GM20431 (cell line): ENCODE measurements at regions not wholly inside any gene's neighbourhood (a gene's known extent, or its start where the extent isn't known, plus 50 kb on each side); places are given as distances from the start of the nearest gene placed in this dataset.

Experiments used
- in situ Hi-C: fragments of 300-500 bp; cut with MseI, MboI; formaldehyde crosslinking; loops from one replicate; pipeline ENCODE4 v1.15.0; 2020; ENCODE audit warnings: low sequenced_read_pairs; ENCODE audit not compliant: unreplicated experiment

DNA sequence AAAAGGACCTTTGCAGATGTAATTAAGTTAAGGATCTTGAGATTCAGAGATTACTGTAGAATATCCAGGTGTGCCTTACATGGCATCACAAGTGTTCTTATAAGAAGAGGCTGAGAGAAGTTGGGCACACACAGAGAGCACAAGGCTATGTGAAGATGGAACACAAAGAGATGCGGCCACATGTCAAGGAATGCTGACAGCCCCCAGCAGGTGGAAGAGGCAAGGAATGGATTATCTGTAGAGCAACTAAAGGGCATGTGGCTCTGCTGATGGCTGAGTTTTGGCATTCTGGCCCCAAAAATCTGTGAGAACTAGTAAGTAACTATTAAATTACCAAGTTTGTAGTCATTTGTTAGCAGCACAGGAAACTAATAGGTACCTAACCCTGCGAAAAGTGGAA lies 640.7 kb upstream of the PCDH15 start:
- in situ Hi-C loops, result no loop called here

DNA sequence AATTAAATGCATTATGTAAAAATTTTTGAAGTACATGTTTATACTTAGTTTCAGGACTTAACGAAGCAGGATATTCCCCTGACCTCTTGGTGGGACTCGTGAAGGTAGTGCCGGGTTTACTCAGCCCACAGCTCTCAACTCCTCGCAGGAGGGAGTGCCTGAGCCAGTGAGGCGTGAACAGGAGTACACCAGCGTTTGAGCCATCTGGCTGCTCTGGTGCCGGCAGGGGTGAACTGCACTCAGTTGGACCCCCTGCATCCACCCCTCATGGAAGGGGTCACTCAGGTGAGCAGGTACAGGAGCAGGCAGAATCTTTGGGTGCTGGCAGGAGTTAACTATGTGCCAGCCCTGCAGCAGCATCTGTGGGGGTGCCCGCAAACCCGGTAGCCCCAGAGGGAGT lies 625.1 kb upstream of the PCDH15 start:
- in situ Hi-C loops, result no loop called here

DNA sequence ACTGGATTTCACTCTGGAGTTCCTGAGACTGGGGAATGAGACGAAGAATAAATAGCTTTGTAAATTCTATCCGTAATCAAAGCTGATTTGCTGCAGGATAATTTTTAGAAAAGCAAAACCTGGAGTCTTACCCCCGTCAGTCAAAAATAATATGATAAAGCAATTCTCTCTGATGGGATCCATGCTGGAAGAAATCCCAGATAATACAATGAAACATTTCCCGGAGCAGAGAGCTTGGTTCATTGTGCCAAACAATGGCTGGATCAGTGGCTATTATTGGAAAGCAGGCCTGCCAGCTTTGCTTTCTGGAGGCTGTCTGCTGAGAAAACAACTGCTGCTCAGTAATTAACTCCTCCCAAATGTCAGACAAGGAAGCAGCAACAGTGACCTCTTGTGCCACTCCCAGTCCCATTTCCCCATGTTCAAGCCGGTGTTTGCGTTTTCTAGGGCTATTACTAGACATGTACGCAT lies 609.4 kb upstream of the PCDH15 start:
- in situ Hi-C loops, result no loop called here

DNA sequence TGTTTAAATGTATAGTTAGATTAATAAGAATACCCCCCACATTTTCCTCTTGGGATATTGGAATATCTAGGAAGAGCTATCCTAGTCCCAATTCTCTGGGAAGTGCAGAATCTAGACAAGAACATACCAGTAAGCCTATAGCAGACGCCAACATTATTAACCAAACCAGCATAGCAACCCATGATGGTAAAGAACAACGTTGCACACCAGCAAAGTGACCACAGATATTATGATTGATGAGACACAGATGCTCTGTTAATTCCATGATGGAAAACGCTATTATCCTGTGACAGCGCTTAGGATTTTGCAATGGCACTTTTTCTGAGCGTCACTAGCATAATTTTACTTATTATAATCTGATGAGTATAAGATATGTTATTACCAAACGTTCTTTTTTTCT lies 603.1 kb upstream of the PCDH15 start:
- in situ Hi-C loops, result no loop called here

DNA sequence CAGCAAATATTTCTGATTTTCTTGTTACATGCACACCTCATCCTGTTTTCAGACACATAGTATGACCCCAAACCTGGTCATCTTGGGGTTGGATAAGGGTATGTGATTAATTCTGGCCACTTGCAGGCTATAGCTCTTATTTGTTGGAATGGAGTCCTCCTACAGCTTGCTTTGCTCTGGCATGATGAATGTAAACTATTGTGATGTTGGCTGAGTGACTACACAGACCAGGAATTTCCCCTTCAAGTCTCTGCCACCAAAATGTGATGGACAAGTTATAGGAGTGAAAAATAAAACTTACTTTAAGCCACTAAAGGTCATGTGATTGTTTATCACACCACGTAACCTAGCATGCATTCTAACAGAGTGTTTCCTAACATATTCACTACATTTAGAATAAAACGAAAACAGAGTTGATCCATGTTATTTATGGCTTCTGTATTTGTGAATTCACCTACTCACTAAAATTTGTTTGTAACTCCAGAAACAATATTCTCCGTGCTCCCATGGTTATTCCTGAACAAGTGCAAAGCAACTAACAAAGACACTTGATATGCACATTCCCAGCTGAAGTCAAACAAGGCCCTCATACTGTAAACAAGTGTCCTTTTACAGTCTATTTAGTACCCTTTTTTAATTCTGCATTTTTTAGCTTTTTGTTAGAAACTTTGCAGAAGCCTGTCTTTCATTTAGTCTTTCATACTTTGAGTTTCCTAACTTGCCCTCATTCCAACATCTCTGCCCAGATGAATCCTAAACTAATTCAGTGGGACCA lies 599.2 kb upstream of the PCDH15 start:
- in situ Hi-C loops, result no loop called here

GRCh38 chr10:55398497-55398882 lies 597.5 kb upstream of the PCDH15 start:
- in situ Hi-C loops, result no loop called here

DNA sequence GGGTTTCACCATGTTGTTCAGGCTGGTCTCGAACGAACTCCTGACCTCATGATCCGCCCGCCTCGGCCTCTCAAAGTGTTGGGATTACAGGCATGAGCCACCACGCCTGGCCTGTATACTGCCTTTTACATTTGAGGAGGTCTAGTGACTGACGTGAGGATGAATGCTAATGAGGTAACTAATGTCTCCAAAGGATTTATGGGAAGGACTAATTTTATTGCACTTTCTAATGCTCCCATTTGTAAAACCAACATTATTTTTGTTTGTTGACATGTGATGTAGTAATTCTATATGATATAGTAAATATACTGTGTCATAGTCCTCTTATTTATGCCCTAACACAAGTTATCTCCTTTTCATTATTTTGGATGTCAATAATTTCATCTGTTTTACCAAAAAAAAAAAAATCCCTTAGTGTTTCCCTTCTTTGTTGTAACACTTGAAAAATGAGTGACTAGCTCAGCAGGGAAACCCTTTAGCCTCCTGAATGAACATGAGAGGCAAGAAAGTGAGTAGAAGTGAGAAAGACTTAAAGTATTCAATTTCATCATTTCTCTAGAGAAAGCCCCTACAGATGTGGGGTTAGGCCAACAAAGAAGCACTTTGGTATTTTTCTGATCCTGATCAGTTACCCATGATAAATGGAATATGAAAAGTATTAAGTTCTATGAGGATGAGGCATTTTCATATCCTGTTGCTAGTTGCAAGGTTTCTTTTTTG lies 596.9 kb upstream of the PCDH15 start:
- in situ Hi-C loops, result no loop called here

- in situ Hi-C loops, result no loop called here
Observed at GRCh38 chr10:55378196-55378595, 577.2 kb upstream of the PCDH15 start.

- in situ Hi-C loops, result no loop called here
Observed at GRCh38 chr10:55374917-55375316, 573.9 kb upstream of the PCDH15 start.

GRCh38 chr10:55374060-55374459 lies 573.0 kb upstream of the PCDH15 start:
- in situ Hi-C loops, result no loop called here

- in situ Hi-C loops, result no loop called here
Observed at GRCh38 chr10:55369670-55370420, 568.8 kb upstream of the PCDH15 start.

DNA sequence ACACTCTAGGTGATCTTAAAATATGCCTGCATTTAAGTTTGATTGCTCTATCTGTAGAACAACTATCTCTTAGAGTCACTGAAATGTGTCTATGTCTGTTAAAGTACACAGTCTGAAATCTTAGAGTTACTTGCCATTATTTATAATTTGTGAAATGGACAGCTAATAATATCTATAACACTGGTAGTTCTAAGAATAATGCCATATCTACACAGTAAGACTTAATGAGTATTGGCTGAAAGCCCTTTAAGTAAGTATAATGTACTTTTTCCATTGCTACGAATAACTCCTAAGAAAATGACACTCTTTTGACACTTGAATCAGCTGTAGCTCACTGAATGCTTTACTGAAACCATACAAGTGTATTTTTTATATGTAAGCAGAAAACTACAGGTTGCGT lies 567.4 kb upstream of the PCDH15 start:
- in situ Hi-C loops, result no loop called here

GRCh38 chr10:55367555-55367954 lies 566.5 kb upstream of the PCDH15 start:
- in situ Hi-C loops, result no loop called here

DNA sequence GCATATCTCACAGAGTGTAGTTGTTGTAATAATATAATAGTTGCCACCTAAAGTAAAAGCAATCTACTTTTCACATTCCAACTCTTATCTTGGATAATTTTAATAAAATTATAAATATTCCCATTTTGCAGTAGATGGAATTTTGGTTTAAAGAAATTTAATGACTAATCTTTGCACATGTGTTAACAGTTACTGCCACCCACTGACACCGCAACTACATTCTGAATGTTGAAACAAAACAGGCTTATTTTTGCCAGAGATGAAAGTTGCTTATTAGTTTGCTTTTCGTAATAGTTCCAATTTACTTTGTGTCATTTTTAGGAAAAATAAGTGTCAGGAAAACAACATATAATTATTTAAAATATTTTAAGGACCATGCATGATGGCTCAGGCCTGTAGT lies 557.5 kb upstream of the PCDH15 start:
- in situ Hi-C loops, result no loop called here

- in situ Hi-C loops, result no loop called here
Observed at GRCh38 chr10:55353414-55353813, 552.4 kb upstream of the PCDH15 start.

GRCh38 chr10:55351431-55351830 lies 550.4 kb upstream of the PCDH15 start:
- in situ Hi-C loops, result no loop called here

DNA sequence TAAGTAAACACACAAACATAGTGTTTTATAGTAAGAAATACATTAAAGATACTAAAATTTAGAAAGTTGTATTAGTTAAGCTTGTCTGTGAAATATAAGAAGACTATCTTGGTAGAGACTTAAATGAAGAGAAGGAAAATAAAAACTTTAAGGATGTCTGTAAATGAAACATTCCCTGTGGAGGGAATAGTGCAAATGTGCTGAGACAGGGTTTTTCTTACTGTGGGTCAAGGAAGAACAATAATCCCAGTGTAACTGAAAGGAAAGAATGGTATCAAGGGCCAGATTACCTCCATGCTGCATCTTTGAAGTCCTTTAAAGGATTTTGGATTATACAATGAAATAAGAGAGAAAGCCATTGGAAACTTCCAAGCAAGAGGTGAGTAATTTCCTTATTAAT lies 547.5 kb upstream of the PCDH15 start:
- in situ Hi-C loops, result no loop called here

- in situ Hi-C loops, result no loop called here
Observed at GRCh38 chr10:55330486-55330885, 529.5 kb upstream of the PCDH15 start.

DNA sequence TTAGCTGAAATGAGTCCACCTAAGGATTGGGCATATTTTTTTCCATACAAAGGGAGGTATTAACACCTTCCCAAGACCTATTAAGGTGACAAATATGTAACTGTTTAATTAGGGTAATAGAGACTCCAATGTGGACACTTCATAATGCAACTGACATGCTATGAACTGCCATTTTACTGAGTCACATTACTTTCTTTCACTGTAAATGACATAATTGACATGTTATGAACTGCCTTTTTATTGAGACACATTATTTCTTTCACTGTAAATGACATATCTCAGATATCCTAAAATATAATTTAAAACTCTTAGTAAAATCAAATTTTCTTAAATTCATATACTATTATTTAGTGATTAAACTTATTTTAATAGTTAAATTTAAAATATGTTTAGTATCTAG lies 528.8 kb upstream of the PCDH15 start:
- in situ Hi-C loops, result no loop called here

DNA sequence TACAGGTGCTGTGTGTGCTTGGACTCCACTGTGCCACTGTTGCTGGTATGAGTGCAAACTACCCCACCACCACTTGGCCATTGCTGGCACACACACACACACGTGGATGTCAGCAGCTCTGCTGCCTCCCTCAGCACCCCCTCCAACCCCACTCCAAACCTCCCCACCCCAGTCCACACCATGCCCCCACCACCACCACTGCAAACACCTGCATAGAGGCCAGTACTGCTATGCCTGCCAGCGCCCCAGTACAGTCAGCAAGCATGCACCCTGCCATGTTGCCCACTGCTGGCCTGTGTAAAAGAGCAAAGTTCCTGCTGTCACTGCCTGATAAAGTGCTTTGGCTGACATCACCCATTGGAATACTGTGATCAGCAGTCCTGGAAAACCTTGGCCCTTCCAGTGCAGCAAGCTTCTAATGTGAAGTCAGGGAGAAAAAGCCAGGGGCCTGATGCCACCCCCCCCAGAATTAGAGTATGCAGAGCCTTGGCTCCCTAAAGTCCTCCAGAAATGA lies 519.2 kb upstream of the PCDH15 start:
- in situ Hi-C loops, result no loop called here
